ENCODE measurements at regions not wholly inside any gene's neighbourhood (a gene's known extent, or its start where the extent isn't known, plus 50 kb on each side); places are given as distances from the start of the nearest gene placed in this dataset.
"Not testable (repeated sequence)": the region's sequence is repeated elsewhere in the genome, so short reads cannot be mapped to it uniquely, and the experiment has no call there.

GRCh38 chr5:98330871-98331270, 442.6 kb upstream of the RGMB start:
- no peak for DNase-seq

- no peak for DNase-seq
Observed at GRCh38 chr5:98333921-98334320, 439.5 kb upstream of the RGMB start.

- no peak for DNase-seq
Observed at GRCh38 chr5:98334946-98335345, 438.5 kb upstream of the RGMB start.

GRCh38 chr5:98339141-98339848, 434.2 kb upstream of the RGMB start:
- DNase-seq = no peak

- DNase-seq = no peak
Observed at GRCh38 chr5:98341038-98342032, 432.1 kb upstream of the RGMB start.

GRCh38 chr5:98342958-98343660, 430.4 kb upstream of the RGMB start:
- DNase-seq = not testable (repeated sequence)

GRCh38 chr5:98349251-98349989, 424.0 kb upstream of the RGMB start:
- no peak for DNase-seq

GRCh38 chr5:98349990-98350365, 423.5 kb upstream of the RGMB start:
- no peak for DNase-seq

- DNase-seq = no peak
Observed at GRCh38 chr5:98354922-98355321, 418.5 kb upstream of the RGMB start.

GRCh38 chr5:98360548-98360947, 412.9 kb upstream of the RGMB start:
- no peak for DNase-seq

- no peak for DNase-seq
Observed at GRCh38 chr5:98363157-98363556, 410.3 kb upstream of the RGMB start.

- DNase-seq = no peak
Observed at GRCh38 chr5:98364549-98364948, 408.9 kb upstream of the RGMB start.

- DNase-seq = no peak
Observed at GRCh38 chr5:98365126-98365525, 408.3 kb upstream of the RGMB start.

- DNase-seq = no peak
Observed at GRCh38 chr5:98368141-98368540, 405.3 kb upstream of the RGMB start.

- no peak for DNase-seq
Observed at GRCh38 chr5:98372351-98372750, 401.1 kb upstream of the RGMB start.

GRCh38 chr5:98391921-98392625, 381.4 kb upstream of the RGMB start:
- no peak for DNase-seq

GRCh38 chr5:98393205-98393604, 380.3 kb upstream of the RGMB start:
- not testable (repeated sequence) for DNase-seq

GRCh38 chr5:98397081-98397480, 376.4 kb upstream of the RGMB start:
- no peak for DNase-seq

GRCh38 chr5:98398465-98398864, 375.0 kb upstream of the RGMB start:
- DNase-seq = no peak

GRCh38 chr5:98401656-98402055, 371.8 kb upstream of the RGMB start:
- no peak for DNase-seq

GRCh38 chr5:98402130-98402529, 371.3 kb upstream of the RGMB start:
- DNase-seq = no peak

- no peak for DNase-seq
Observed at GRCh38 chr5:98403131-98403530, 370.3 kb upstream of the RGMB start.
